COLO829 (cell line): ENCODE measurements at regions not wholly inside any gene's neighbourhood (a gene's known extent, or its start where the extent isn't known, plus 50 kb on each side); places are given as distances from the start of the nearest gene placed in this dataset.
"Not testable (repeated sequence)": the region's sequence is repeated elsewhere in the genome, so short reads cannot be mapped to it uniquely, and the experiment has no call there.

Experiments
- DNase-seq: peaks from one replicate; pipeline ENCODE4 v3.0.0; 2012; ENCODE audit warnings: low spot score

GRCh38 chr2:184444217-184444616 lies 154.1 kb upstream of the ZNF804A start:
- no peak for DNase-seq

GRCh38 chr2:184444623-184445223 lies 153.6 kb upstream of the ZNF804A start:
- DNase-seq, result no peak

GRCh38 chr2:184449760-184450159 lies 148.6 kb upstream of the ZNF804A start:
- no peak for DNase-seq

- no peak for DNase-seq
Measured at GRCh38 chr2:184452907-184453306, 145.4 kb upstream of the ZNF804A start.

- no peak for DNase-seq
Measured at GRCh38 chr2:184455624-184456023, 142.7 kb upstream of the ZNF804A start.

GRCh38 chr2:184456693-184457092 lies 141.6 kb upstream of the ZNF804A start:
- DNase-seq, result not testable (repeated sequence)

GRCh38 chr2:184463102-184463865 lies 135.0 kb upstream of the ZNF804A start:
- DNase-seq, result no peak

- DNase-seq, result no peak
Measured at GRCh38 chr2:184463866-184464248, 134.5 kb upstream of the ZNF804A start.

- no peak for DNase-seq
Measured at GRCh38 chr2:184468826-184469225, 129.5 kb upstream of the ZNF804A start.

- no peak for DNase-seq
Measured at GRCh38 chr2:184472481-184472880, 125.8 kb upstream of the ZNF804A start.

GRCh38 chr2:184481865-184482264 lies 116.5 kb upstream of the ZNF804A start:
- DNase-seq, result no peak

GRCh38 chr2:184498936-184499335 lies 99.4 kb upstream of the ZNF804A start:
- DNase-seq, result no peak

GRCh38 chr2:184504252-184504651 lies 94.1 kb upstream of the ZNF804A start:
- DNase-seq, result no peak

GRCh38 chr2:184507254-184507653 lies 91.1 kb upstream of the ZNF804A start:
- no peak for DNase-seq

GRCh38 chr2:184517402-184517801 lies 80.9 kb upstream of the ZNF804A start:
- DNase-seq, result no peak

- no peak for DNase-seq
Measured at GRCh38 chr2:184520441-184520840, 77.9 kb upstream of the ZNF804A start.

GRCh38 chr2:184523732-184524131 lies 74.6 kb upstream of the ZNF804A start:
- no peak for DNase-seq

GRCh38 chr2:184524551-184525382 lies 73.6 kb upstream of the ZNF804A start:
- no peak for DNase-seq

- no peak for DNase-seq
Measured at GRCh38 chr2:184527058-184527457, 71.3 kb upstream of the ZNF804A start.

- DNase-seq, result no peak
Measured at GRCh38 chr2:184528119-184528518, 70.2 kb upstream of the ZNF804A start.

GRCh38 chr2:184530239-184530638 lies 68.1 kb upstream of the ZNF804A start:
- no peak for DNase-seq

- DNase-seq, result no peak
Measured at GRCh38 chr2:184530959-184531358, 67.4 kb upstream of the ZNF804A start.

GRCh38 chr2:184532551-184532950 lies 65.8 kb upstream of the ZNF804A start:
- DNase-seq, result no peak
